Neural cell (in vitro differentiated cells): ENCODE measurements at regions not wholly inside any gene's neighbourhood (a gene's known extent, or its start where the extent isn't known, plus 50 kb on each side); places are given as distances from the start of the nearest gene placed in this dataset.

ENCODE experiments used
- H2AFZ ChIP-seq: fragments of 200-600, 300-800 bp; sonication (generic), shearing (Covaris generic); 2 replicates; pipeline ENCODE4 v1.6.0; 2014; ENCODE audit warnings: low read depth, mild to moderate bottlenecking, antibody characterized with exemption, low read length, moderate library complexity
- H3F3A ChIP-seq: fragments of 200-600 bp; shearing (Covaris generic); 2 replicates; pipeline ENCODE4 v1.6.1; 2016; ENCODE audit warnings: mild to moderate bottlenecking, moderate library complexity, mixed read lengths, antibody characterized with exemption, low read length; ENCODE audit not compliant: insufficient read depth, poor library complexity, severe bottlenecking
- H3K27ac ChIP-seq: fragments of 200-600, 300-800 bp; sonication (generic), shearing (Covaris generic); 2 replicates; pipeline ENCODE4 v1.5.1; 2014; ENCODE audit warnings: mild to moderate bottlenecking, low read length, moderate library complexity
- H3K27me3 ChIP-seq: fragments of 300-800, 200-600 bp; sonication (generic), shearing (Covaris generic); 2 replicates; pipeline ENCODE4 v1.6.0; 2014; ENCODE audit warnings: mild to moderate bottlenecking, low read depth, low read length, moderate library complexity; ENCODE audit not compliant: insufficient read depth
- H3K36me3 ChIP-seq: fragments of 300-800, 200-600 bp; sonication (generic), shearing (Covaris generic); 2 replicates; pipeline ENCODE4 v1.5.1; 2014; ENCODE audit warnings: mild to moderate bottlenecking, antibody characterized with exemption, low read length, moderate library complexity; ENCODE audit not compliant: insufficient read depth
- H3K4me2 ChIP-seq: fragments of 300-800, 200-600 bp; sonication (generic), shearing (Covaris generic); 2 replicates; pipeline ENCODE4 v1.6.0; 2014; ENCODE audit warnings: mild to moderate bottlenecking, low read length
- H3K4me3 ChIP-seq: fragments of 300-800, 200-600 bp; sonication (generic), shearing (Covaris generic); 2 replicates; pipeline ENCODE4 v1.5.1; 2014; ENCODE audit warnings: mild to moderate bottlenecking, low read length, moderate library complexity
- H3K79me2 ChIP-seq: fragments of 200-600 bp; shearing (Covaris generic); replicated peaks from 2 replicates; pipeline ENCODE4 v1.6.0; 2014; ENCODE audit warnings: mild to moderate bottlenecking, low read length, moderate library complexity; ENCODE audit not compliant: insufficient read depth
- H3K9ac ChIP-seq: fragments of 300-800, 200-600 bp; sonication (generic), shearing (Covaris generic); 2 replicates; pipeline ENCODE4 v1.6.1; 2016; ENCODE audit warnings: mild to moderate bottlenecking, low read length, mixed read lengths
- H3K9me2 ChIP-seq: fragments of 200-600 bp; shearing (Covaris generic); 2 replicates; pipeline ENCODE4 v1.6.1; 2016; ENCODE audit warnings: mild to moderate bottlenecking, low read length, mixed read lengths; ENCODE audit not compliant: insufficient read depth
- H3K9me3 ChIP-seq: fragments of 200-600, 300-800 bp; sonication (generic), shearing (Covaris generic); 2 replicates; pipeline ENCODE4 v1.6.1; 2016; ENCODE audit warnings: mild to moderate bottlenecking, mixed run types, low read length, moderate library complexity, mixed read lengths
- H4K20me1 ChIP-seq: fragments of 200-600 bp; shearing (Covaris generic); 2 replicates; pipeline ENCODE4 v1.6.1; 2016; ENCODE audit warnings: mild to moderate bottlenecking, mixed run types; ENCODE audit not compliant: insufficient read depth
- EP300 ChIP-seq: fragments of 450-650 bp; conservative IDR thresholded peaks from 2 replicates; pipeline ENCODE4 v1.6.1; 2014; ENCODE audit warnings: antibody characterized with exemption, mild to moderate bottlenecking, moderate library complexity; ENCODE audit not compliant: poor library complexity, severe bottlenecking
- EZH2 ChIP-seq: fragments of 200-600, 300-800 bp; shearing (Covaris generic), sonication (generic); IDR thresholded peaks from 2 replicates; pipeline ENCODE4 v1.6.1; 2014; ENCODE audit warnings: antibody characterized with exemption, low read length, borderline replicate concordance, mild to moderate bottlenecking; ENCODE audit not compliant: insufficient read depth, poor library complexity, severe bottlenecking
- MXI1 ChIP-seq: fragments of 450-650 bp; conservative IDR thresholded peaks from 2 replicates; pipeline ENCODE4 v1.6.1; 2014; ENCODE audit warnings: antibody characterized with exemption, mild to moderate bottlenecking; ENCODE audit not compliant: poor library complexity, severe bottlenecking
- POLR2AphosphoS5 ChIP-seq: IDR thresholded peaks from 2 replicates; pipeline ENCODE4 v1.6.1; 2012
- RAD21 ChIP-seq: fragments of 450-650 bp; conservative IDR thresholded peaks from 2 replicates; pipeline ENCODE4 v1.6.1; 2014; ENCODE audit warnings: antibody characterized with exemption, mild to moderate bottlenecking, moderate library complexity
- SMC3 ChIP-seq: fragments of 450-650 bp; conservative IDR thresholded peaks from 2 replicates; pipeline ENCODE4 v1.6.1; 2014; ENCODE audit warnings: antibody characterized with exemption, mild to moderate bottlenecking, moderate library complexity; ENCODE audit not compliant: poor library complexity
- TAF1 ChIP-seq: IDR thresholded peaks from 2 replicates; pipeline ENCODE4 v1.6.1; 2012; ENCODE audit warnings: low read depth
- TF ChIP-seq, protein P1 (sequence below): IDR thresholded peaks from 2 replicates; pipeline ENCODE4 v1.6.1; 2012; ENCODE audit warnings: borderline replicate concordance
- TF ChIP-seq, protein P2 (sequence below): fragments of 450-650 bp; IDR thresholded peaks from 2 replicates; pipeline ENCODE4 v1.5.1; 2014; ENCODE audit warnings: antibody characterized with exemption, mild to moderate bottlenecking, moderate library complexity; ENCODE audit not compliant: poor library complexity, severe bottlenecking

DNA sequence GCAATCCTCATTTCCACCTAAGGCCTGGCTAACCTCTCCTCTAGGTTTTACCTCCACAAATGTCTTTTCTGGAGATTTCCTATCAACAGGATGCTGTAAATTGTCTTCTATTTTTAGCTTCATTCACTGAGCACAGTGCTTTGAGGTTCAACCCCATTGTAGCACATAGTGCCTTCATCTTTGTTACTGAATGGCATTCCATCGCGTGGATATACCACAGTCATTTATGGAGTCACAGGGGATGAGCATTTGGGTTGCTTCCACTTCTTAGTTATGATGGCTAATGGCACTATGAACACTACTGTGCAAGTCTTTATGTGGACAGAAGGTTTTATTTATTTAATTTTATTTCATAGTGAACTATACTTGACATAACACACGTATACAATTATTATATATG, 387.1 kb downstream of the SMOC2 start:
- Histone ChIP-seq H3K9me2 (no peaks in the 10 kb centered on the region), H3K36me3 (no peaks in the 10 kb centered on the region), H3K79me2 (no peaks in the 10 kb centered on the region), H4K20me1 (no peaks in the 10 kb centered on the region), H2AFZ (no peak overlapping the region), H3F3A (no peaks in the 10 kb centered on the region), H3K4me3 (no peak overlapping the region), H3K27me3 (no peaks in the 10 kb centered on the region), H3K9ac (no peak overlapping the region), H3K27ac (no peak overlapping the region), H3K9me3 (peaks cover 4% of the 10 kb centered on the region), H3K4me2 (no peak overlapping the region)
- TF ChIP-seq MXI1 = no peak
- TF ChIP-seq, protein P1, sequence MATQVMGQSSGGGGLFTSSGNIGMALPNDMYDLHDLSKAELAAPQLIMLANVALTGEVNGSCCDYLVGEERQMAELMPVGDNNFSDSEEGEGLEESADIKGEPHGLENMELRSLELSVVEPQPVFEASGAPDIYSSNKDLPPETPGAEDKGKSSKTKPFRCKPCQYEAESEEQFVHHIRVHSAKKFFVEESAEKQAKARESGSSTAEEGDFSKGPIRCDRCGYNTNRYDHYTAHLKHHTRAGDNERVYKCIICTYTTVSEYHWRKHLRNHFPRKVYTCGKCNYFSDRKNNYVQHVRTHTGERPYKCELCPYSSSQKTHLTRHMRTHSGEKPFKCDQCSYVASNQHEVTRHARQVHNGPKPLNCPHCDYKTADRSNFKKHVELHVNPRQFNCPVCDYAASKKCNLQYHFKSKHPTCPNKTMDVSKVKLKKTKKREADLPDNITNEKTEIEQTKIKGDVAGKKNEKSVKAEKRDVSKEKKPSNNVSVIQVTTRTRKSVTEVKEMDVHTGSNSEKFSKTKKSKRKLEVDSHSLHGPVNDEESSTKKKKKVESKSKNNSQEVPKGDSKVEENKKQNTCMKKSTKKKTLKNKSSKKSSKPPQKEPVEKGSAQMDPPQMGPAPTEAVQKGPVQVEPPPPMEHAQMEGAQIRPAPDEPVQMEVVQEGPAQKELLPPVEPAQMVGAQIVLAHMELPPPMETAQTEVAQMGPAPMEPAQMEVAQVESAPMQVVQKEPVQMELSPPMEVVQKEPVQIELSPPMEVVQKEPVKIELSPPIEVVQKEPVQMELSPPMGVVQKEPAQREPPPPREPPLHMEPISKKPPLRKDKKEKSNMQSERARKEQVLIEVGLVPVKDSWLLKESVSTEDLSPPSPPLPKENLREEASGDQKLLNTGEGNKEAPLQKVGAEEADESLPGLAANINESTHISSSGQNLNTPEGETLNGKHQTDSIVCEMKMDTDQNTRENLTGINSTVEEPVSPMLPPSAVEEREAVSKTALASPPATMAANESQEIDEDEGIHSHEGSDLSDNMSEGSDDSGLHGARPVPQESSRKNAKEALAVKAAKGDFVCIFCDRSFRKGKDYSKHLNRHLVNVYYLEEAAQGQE = no peak
- no peak for TF ChIP-seq TAF1
- TF ChIP-seq EP300 = no peak
- no peak for TF ChIP-seq POLR2AphosphoS5
- TF ChIP-seq RAD21 = no peak
- TF ChIP-seq, protein P2, sequence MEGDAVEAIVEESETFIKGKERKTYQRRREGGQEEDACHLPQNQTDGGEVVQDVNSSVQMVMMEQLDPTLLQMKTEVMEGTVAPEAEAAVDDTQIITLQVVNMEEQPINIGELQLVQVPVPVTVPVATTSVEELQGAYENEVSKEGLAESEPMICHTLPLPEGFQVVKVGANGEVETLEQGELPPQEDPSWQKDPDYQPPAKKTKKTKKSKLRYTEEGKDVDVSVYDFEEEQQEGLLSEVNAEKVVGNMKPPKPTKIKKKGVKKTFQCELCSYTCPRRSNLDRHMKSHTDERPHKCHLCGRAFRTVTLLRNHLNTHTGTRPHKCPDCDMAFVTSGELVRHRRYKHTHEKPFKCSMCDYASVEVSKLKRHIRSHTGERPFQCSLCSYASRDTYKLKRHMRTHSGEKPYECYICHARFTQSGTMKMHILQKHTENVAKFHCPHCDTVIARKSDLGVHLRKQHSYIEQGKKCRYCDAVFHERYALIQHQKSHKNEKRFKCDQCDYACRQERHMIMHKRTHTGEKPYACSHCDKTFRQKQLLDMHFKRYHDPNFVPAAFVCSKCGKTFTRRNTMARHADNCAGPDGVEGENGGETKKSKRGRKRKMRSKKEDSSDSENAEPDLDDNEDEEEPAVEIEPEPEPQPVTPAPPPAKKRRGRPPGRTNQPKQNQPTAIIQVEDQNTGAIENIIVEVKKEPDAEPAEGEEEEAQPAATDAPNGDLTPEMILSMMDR = no peak
- TF ChIP-seq EZH2 = no peak
- TF ChIP-seq SMC3 = no peak

DNA sequence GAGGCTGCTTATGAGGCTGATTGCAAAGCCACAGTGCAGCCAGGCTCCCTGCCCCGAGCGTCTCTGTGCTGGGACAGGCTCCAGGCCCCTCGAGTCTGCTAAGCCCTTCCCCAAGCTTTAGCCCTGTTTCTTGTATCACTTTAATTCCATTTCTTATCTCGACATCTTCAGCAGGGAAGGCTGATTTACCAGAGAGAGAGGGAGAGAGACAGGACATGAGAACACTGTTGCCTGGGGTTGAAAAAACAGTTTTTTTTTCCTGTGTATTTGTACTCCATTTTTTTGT, 386.5 kb downstream of the SMOC2 start:
- H3K36me3 ChIP-seq = no peaks in the 10 kb centered on the region
- no peaks in the 10 kb centered on the region for H3F3A ChIP-seq
- H2AFZ ChIP-seq = no peak overlapping the region
- H3K9me3 ChIP-seq = peaks cover 4% of the 10 kb centered on the region
- H3K9ac ChIP-seq = no peak overlapping the region
- H3K4me2 ChIP-seq = no peak overlapping the region
- no peak overlapping the region for H3K4me3 ChIP-seq
- H3K27ac ChIP-seq = no peak overlapping the region
- H3K9me2 ChIP-seq = no peaks in the 10 kb centered on the region
- no peaks in the 10 kb centered on the region for H3K27me3 ChIP-seq
- H3K79me2 ChIP-seq = no peaks in the 10 kb centered on the region
- no peaks in the 10 kb centered on the region for H4K20me1 ChIP-seq
- no peak for TF ChIP-seq TAF1

DNA sequence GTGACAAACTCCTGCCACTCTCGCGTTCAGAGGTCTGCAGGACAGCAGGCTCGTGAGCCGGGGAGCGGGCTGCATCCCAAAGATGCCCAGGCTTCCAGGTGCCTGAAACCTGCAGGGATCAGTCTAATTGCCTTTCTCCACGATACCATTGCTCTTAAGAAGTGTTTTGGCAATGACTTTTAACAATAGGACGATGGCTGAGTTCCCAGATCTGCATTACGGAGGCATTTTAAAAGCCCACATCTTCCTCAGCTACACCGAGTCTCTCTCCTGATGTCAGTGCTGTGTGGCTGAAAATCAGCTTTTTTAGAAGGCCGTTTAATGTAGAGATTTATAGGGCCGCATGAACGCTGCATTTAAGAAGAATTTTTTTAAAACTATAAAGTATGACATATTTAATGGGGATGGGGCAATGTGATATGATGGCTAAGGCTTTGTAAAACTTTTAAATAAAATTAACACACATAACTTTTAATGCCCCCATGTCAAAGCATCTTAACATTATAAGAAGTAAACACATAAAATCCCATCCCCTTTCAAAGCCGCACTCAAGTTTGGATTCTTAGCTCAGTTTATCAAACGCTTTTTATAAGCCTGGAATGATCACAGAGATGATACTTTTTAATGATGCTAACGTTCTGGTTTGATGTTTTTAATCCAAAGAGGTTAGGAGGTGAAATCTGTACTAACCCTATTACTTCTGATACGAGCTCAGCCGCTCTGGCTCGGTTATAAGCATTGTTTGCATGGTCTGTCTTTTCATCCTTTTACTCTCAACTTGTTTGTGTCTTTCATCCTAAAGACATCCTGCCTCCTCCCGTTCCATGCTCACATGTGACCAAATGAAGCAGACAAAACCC, 386.0 kb downstream of the SMOC2 start:
- peaks cover 4% of the 10 kb centered on the region for H3K9me3 ChIP-seq
- no peaks in the 10 kb centered on the region for H4K20me1 ChIP-seq
- H3K4me3 ChIP-seq = no peak overlapping the region
- no peak for TF ChIP-seq POLR2AphosphoS5
- TF ChIP-seq TAF1 = no peak
- TF ChIP-seq SMC3 = no peak
- TF ChIP-seq EZH2 = no peak
- no peak for TF ChIP-seq EP300
- TF ChIP-seq, protein P1 = no peak
- TF ChIP-seq RAD21 = no peak
- no peaks in the 10 kb centered on the region for H3K27me3 ChIP-seq
- H3K27ac ChIP-seq = no peak overlapping the region
- no peaks in the 10 kb centered on the region for H3K36me3 ChIP-seq
- H3K9me2 ChIP-seq = no peaks in the 10 kb centered on the region
- no peak overlapping the region for H3K4me2 ChIP-seq
- H3K79me2 ChIP-seq = no peaks in the 10 kb centered on the region
- no peak overlapping the region for H2AFZ ChIP-seq
- H3K9ac ChIP-seq = no peak overlapping the region
- H3F3A ChIP-seq = no peaks in the 10 kb centered on the region
